Activated T-cell treated with anti-CD3 and anti-CD28 coated beads for 1 hour (primary cell): ENCODE measurements at regions not wholly inside any gene's neighbourhood (a gene's known extent, or its start where the extent isn't known, plus 50 kb on each side); places are given as distances from the start of the nearest gene placed in this dataset.

Source experiments
- DNase-seq: peaks from one replicate; pipeline ENCODE4 v3.0.0-alpha.2; 2020; ENCODE audit warnings: low read depth

GRCh38 chr11:15912291-15912690 is 444.1 kb downstream of the SOX6 start:
- DNase-seq = no peak

DNA sequence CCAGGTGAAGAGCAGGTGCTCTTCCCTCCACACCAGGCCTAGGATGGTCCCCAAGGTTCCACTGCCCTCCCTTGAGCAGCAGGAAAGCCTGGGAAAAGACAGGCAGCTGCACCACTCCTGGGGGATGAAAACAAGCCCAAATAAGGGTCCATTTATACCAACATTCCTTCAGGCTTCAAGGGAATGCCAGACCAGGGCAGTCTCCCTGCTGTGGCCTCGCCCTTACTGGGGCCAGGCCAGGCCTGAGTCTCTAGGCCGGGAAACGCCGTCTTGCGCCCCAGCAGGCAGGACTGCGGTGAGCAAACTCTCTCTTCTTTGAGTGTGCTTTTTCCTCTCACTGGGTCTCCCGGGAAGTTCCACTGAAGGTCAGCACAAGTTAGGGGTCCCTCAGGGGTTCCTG is 443.5 kb downstream of the SOX6 start:
- DNase-seq = no peak

GRCh38 chr11:15913261-15913660 is 443.1 kb downstream of the SOX6 start:
- no peak for DNase-seq
